HepG2 (cell line): ENCODE measurements at regions not wholly inside any gene's neighbourhood (a gene's known extent, or its start where the extent isn't known, plus 50 kb on each side); places are given as distances from the start of the nearest gene placed in this dataset.

Source experiments
- ARNT2 ChIP-seq: sonication (generic); formaldehyde crosslinking; IDR thresholded peaks from 2 replicates; pipeline ENCODE4 v1.8.0; 2022; ENCODE audit warnings: mild to moderate bottlenecking, low read depth, missing genetic modification reagents, moderate library complexity
- HES4 ChIP-seq: sonication (generic); formaldehyde crosslinking; IDR thresholded peaks from 2 replicates; pipeline ENCODE4 v1.9.0; 2021; ENCODE audit warnings: mild to moderate bottlenecking, missing genetic modification reagents, borderline replicate concordance
- KAT7 ChIP-seq: IDR thresholded peaks from 2 replicates; pipeline ENCODE4 v1.6.1; 2018; ENCODE audit warnings: borderline replicate concordance, missing compliant biosample characterization
- ZFP36L1 ChIP-seq: sonication (generic); formaldehyde crosslinking; IDR thresholded peaks from 2 replicates; pipeline ENCODE4 v1.8.0; 2022; ENCODE audit warnings: mild to moderate bottlenecking, missing genetic modification reagents, moderate library complexity
- ZNF441 ChIP-seq: sonication (generic); formaldehyde crosslinking; IDR thresholded peaks from 2 replicates; pipeline ENCODE4 v1.7.0; 2021; ENCODE audit warnings: missing genetic modification reagents, borderline replicate concordance
- ZNF460 ChIP-seq: sonication (generic); formaldehyde crosslinking; IDR thresholded peaks from 2 replicates; pipeline ENCODE4 v1.5.1; 2020; ENCODE audit warnings: missing genetic modification reagents, mild to moderate bottlenecking, borderline replicate concordance
- ZNF510 ChIP-seq: sonication (generic); formaldehyde crosslinking; IDR thresholded peaks from 2 replicates; pipeline ENCODE4 v1.4.0; 2020; ENCODE audit warnings: low read depth, mild to moderate bottlenecking, missing genetic modification reagents
- ZNF589 ChIP-seq: sonication (generic); formaldehyde crosslinking; conservative IDR thresholded peaks from 2 replicates; pipeline ENCODE4 v1.8.0; 2022; ENCODE audit warnings: mild to moderate bottlenecking, moderate library complexity, missing genetic modification reagents
- TF ChIP-seq, protein P1 (sequence below): sonication (generic); formaldehyde crosslinking; IDR thresholded peaks from 2 replicates; pipeline ENCODE4 v1.5.0; 2020; ENCODE audit warnings: missing genetic modification reagents
- TF ChIP-seq, protein P2 (sequence below): sonication (generic); formaldehyde crosslinking; IDR thresholded peaks from 2 replicates; pipeline ENCODE4 v1.8.1; 2023; ENCODE audit warnings: mild to moderate bottlenecking, missing genetic modification reagents
- TF ChIP-seq, protein P3 (sequence below): sonication (generic); formaldehyde crosslinking; IDR thresholded peaks from 2 replicates; pipeline ENCODE4 v1.5.1; 2020; ENCODE audit warnings: missing genetic modification reagents, mild to moderate bottlenecking, borderline replicate concordance
- TF ChIP-seq, protein P4 (sequence below): sonication (generic); formaldehyde crosslinking; IDR thresholded peaks from 2 replicates; pipeline ENCODE4 v1.5.0; 2020; ENCODE audit warnings: missing genetic modification reagents, mild to moderate bottlenecking, borderline replicate concordance
- TF ChIP-seq, protein P5 (sequence below): sonication (generic); formaldehyde crosslinking; IDR thresholded peaks from 2 replicates; pipeline ENCODE4 v1.4.0; 2020; ENCODE audit warnings: missing genetic modification reagents
- TF ChIP-seq, protein P6 (sequence below): sonication (generic); formaldehyde crosslinking; IDR thresholded peaks from 2 replicates; pipeline ENCODE4 v1.5.1; 2020; ENCODE audit warnings: mild to moderate bottlenecking, moderate library complexity, missing genetic modification reagents

DNA sequence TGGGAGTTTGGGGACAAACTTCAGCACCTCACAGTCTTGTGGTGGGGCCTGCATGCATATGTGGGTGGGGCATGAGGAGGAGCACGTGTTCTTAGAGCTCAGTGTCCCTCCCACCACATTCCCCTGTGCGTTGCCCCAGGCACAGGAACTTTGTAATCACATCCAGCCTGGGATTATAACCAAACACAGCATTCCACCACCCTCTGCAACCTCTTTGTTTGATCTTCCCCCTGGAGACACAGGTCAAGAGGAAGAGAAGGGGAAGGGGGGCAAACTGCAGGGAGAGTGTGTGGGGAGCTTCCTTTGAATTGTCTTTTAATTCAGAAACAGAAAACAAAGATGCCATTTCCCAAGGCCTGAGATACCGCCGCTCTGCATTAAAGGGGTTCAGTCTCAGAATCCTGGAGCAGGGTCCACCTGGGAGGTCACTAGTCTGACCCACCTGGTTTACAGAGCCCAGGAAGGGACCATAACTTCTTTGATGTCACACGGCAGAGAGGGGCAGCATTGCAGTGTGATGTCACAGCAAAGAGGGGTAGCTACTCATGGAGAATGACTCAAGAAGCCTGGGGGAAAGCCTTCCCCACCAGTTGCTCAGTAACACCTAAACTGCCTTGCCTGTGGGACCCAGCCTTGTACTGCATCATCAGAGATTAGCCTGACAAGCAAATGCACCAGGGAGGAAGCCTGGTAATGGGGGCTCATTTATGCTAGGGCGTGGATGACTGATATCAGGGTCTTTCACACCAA is 106.3 kb upstream of the RNU6-1 start (continued):
- TF ChIP-seq, protein P1, sequence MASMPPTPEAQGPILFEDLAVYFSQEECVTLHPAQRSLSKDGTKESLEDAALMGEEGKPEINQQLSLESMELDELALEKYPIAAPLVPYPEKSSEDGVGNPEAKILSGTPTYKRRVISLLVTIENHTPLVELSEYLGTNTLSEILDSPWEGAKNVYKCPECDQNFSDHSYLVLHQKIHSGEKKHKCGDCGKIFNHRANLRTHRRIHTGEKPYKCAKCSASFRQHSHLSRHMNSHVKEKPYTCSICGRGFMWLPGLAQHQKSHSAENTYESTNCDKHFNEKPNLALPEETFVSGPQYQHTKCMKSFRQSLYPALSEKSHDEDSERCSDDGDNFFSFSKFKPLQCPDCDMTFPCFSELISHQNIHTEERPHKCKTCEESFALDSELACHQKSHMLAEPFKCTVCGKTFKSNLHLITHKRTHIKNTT (CRISPR knock-in tag): no peak
- TF ChIP-seq, protein P2, sequence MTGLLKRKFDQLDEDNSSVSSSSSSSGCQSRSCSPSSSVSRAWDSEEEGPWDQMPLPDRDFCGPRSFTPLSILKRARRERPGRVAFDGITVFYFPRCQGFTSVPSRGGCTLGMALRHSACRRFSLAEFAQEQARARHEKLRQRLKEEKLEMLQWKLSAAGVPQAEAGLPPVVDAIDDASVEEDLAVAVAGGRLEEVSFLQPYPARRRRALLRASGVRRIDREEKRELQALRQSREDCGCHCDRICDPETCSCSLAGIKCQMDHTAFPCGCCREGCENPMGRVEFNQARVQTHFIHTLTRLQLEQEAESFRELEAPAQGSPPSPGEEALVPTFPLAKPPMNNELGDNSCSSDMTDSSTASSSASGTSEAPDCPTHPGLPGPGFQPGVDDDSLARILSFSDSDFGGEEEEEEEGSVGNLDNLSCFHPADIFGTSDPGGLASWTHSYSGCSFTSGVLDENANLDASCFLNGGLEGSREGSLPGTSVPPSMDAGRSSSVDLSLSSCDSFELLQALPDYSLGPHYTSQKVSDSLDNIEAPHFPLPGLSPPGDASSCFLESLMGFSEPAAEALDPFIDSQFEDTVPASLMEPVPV: no peak
- no peak for TF ChIP-seq ZNF589 (CRISPR knock-in tag)
- TF ChIP-seq HES4 (CRISPR knock-in tag): no peak
- TF ChIP-seq ZNF460 (CRISPR knock-in tag): no peak
- 0 out of 2 replicates have a peak, but pooled peaks have one; percentile 16 for TF ChIP-seq ZFP36L1 (CRISPR knock-in tag)
- TF ChIP-seq, protein P3, sequence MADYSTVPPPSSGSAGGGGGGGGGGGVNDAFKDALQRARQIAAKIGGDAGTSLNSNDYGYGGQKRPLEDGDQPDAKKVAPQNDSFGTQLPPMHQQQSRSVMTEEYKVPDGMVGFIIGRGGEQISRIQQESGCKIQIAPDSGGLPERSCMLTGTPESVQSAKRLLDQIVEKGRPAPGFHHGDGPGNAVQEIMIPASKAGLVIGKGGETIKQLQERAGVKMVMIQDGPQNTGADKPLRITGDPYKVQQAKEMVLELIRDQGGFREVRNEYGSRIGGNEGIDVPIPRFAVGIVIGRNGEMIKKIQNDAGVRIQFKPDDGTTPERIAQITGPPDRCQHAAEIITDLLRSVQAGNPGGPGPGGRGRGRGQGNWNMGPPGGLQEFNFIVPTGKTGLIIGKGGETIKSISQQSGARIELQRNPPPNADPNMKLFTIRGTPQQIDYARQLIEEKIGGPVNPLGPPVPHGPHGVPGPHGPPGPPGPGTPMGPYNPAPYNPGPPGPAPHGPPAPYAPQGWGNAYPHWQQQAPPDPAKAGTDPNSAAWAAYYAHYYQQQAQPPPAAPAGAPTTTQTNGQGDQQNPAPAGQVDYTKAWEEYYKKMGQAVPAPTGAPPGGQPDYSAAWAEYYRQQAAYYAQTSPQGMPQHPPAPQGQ (CRISPR knock-in tag): no peak; the same call in 1 of the 2 replicates
- TF ChIP-seq, protein P4, sequence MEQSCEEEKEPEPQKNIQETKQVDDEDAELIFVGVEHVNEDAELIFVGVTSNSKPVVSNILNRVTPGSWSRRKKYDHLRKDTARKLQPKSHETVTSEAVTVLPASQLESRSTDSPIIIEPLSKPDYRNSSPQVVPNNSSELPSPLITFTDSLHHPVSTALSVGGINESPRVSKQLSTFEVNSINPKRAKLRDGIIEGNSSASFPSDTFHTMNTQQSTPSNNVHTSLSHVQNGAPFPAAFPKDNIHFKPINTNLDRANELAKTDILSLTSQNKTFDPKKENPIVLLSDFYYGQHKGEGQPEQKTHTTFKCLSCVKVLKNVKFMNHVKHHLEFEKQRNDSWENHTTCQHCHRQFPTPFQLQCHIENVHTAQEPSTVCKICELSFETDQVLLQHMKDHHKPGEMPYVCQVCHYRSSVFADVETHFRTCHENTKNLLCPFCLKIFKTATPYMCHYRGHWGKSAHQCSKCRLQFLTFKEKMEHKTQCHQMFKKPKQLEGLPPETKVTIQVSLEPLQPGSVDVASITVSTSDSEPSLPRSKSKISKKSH (CRISPR knock-in tag): no peak
- TF ChIP-seq ZNF510: no peak
- TF ChIP-seq KAT7 (CRISPR knock-in tag): 0 out of 2 replicates have a peak, but pooled peaks have one; percentile 33
- 0 out of 2 replicates have a peak, but pooled peaks have one; percentile 34 for TF ChIP-seq ARNT2
- TF ChIP-seq, protein P5, sequence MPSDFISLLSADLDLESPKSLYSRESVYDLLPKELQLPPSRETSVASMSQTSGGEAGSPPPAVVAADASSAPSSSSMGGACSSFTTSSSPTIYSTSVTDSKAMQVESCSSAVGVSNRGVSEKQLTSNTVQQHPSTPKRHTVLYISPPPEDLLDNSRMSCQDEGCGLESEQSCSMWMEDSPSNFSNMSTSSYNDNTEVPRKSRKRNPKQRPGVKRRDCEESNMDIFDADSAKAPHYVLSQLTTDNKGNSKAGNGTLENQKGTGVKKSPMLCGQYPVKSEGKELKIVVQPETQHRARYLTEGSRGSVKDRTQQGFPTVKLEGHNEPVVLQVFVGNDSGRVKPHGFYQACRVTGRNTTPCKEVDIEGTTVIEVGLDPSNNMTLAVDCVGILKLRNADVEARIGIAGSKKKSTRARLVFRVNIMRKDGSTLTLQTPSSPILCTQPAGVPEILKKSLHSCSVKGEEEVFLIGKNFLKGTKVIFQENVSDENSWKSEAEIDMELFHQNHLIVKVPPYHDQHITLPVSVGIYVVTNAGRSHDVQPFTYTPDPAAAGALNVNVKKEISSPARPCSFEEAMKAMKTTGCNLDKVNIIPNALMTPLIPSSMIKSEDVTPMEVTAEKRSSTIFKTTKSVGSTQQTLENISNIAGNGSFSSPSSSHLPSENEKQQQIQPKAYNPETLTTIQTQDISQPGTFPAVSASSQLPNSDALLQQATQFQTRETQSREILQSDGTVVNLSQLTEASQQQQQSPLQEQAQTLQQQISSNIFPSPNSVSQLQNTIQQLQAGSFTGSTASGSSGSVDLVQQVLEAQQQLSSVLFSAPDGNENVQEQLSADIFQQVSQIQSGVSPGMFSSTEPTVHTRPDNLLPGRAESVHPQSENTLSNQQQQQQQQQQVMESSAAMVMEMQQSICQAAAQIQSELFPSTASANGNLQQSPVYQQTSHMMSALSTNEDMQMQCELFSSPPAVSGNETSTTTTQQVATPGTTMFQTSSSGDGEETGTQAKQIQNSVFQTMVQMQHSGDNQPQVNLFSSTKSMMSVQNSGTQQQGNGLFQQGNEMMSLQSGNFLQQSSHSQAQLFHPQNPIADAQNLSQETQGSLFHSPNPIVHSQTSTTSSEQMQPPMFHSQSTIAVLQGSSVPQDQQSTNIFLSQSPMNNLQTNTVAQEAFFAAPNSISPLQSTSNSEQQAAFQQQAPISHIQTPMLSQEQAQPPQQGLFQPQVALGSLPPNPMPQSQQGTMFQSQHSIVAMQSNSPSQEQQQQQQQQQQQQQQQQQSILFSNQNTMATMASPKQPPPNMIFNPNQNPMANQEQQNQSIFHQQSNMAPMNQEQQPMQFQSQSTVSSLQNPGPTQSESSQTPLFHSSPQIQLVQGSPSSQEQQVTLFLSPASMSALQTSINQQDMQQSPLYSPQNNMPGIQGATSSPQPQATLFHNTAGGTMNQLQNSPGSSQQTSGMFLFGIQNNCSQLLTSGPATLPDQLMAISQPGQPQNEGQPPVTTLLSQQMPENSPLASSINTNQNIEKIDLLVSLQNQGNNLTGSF (CRISPR knock-in tag): no peak
- TF ChIP-seq, protein P6, sequence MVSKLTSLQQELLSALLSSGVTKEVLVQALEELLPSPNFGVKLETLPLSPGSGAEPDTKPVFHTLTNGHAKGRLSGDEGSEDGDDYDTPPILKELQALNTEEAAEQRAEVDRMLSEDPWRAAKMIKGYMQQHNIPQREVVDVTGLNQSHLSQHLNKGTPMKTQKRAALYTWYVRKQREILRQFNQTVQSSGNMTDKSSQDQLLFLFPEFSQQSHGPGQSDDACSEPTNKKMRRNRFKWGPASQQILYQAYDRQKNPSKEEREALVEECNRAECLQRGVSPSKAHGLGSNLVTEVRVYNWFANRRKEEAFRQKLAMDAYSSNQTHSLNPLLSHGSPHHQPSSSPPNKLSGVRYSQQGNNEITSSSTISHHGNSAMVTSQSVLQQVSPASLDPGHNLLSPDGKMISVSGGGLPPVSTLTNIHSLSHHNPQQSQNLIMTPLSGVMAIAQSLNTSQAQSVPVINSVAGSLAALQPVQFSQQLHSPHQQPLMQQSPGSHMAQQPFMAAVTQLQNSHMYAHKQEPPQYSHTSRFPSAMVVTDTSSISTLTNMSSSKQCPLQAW (CRISPR knock-in tag): peak; percentile 43; the same call in 1 of the 2 replicates
- peak; percentile 55; the same call in 1 of the 2 replicates for TF ChIP-seq ZNF441 (CRISPR knock-in tag)
